Esophagus squamous epithelium (tissue), 4 donors: ENCODE measurements at regions not wholly inside any gene's neighbourhood (a gene's known extent, or its start where the extent isn't known, plus 50 kb on each side); places are given as distances from the start of the nearest gene placed in this dataset.

Experiments used
- POLR2A ChIP-seq, 4 donors: fragments of 450-650 bp; IDR thresholded peaks; one replicate each; pipeline ENCODE4 v1.6.1; 2017; ENCODE audit warnings: antibody characterized with exemption in 4 of 4, mild to moderate bottlenecking in 4 of 4, moderate library complexity in 3 of 4
- TF ChIP-seq, protein P1 (sequence below), 6 experiments: fragments of 450-650 bp in 4 of 6; fragments of 200-600 bp in 2 of 6; sonication (generic) in 2 of 6; IDR thresholded peaks; one replicate each; pipeline ENCODE4 v1.5.1; 2016 to 2019; ENCODE audit warnings: antibody characterized with exemption in 6 of 6, mild to moderate bottlenecking in 4 of 6, moderate library complexity in 4 of 6

GRCh38 chr13:26502826-26503225 is 54.7 kb upstream of the WASF3 start:
- TF ChIP-seq, protein P1, sequence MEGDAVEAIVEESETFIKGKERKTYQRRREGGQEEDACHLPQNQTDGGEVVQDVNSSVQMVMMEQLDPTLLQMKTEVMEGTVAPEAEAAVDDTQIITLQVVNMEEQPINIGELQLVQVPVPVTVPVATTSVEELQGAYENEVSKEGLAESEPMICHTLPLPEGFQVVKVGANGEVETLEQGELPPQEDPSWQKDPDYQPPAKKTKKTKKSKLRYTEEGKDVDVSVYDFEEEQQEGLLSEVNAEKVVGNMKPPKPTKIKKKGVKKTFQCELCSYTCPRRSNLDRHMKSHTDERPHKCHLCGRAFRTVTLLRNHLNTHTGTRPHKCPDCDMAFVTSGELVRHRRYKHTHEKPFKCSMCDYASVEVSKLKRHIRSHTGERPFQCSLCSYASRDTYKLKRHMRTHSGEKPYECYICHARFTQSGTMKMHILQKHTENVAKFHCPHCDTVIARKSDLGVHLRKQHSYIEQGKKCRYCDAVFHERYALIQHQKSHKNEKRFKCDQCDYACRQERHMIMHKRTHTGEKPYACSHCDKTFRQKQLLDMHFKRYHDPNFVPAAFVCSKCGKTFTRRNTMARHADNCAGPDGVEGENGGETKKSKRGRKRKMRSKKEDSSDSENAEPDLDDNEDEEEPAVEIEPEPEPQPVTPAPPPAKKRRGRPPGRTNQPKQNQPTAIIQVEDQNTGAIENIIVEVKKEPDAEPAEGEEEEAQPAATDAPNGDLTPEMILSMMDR (IDR thresholded peaks at IDR 0.05) = no peak
- TF ChIP-seq POLR2A (IDR thresholded peaks at IDR 0.05) = no peak
